ENCODE measurements at regions not wholly inside any gene's neighbourhood (a gene's known extent, or its start where the extent isn't known, plus 50 kb on each side); places are given as distances from the start of the nearest gene placed in this dataset.
A peak's percentile ranks its signal among the peaks of the same experiment; 100 is the strongest.

- peak; percentile 21 to 63 for DNase-seq (ENCODE audit: low read depth in 1 of 2, low spot score in 1 of 2)
- in situ Hi-C loops (cut with HindIII; ENCODE audit: low pct_unique_long_range_greater_than_20kb, low sequenced_read_pairs) = no loop called here
- no peak for TF ChIP-seq JUND (IDR thresholded peaks at IDR 0.05; ENCODE audit: low read depth)
These were observed 232.7 kb upstream of the TAC1 start for GRCh38 chr7:97499204-97499603.

GRCh38 chr7:97503367-97504094, 228.4 kb upstream of the TAC1 start:
- in situ Hi-C loops (cut with HindIII; ENCODE audit: low pct_unique_long_range_greater_than_20kb, low sequenced_read_pairs) = no loop called here
- TF ChIP-seq JUND (IDR thresholded peaks at IDR 0.05; ENCODE audit: low read depth) = no peak
- no peak for DNase-seq (ENCODE audit: low read depth in 1 of 2, low spot score in 1 of 2)

GRCh38 chr7:97506728-97507127, 225.2 kb upstream of the TAC1 start:
- no peak for DNase-seq (ENCODE audit: low read depth in 1 of 2, low spot score in 1 of 2)
- TF ChIP-seq JUND (IDR thresholded peaks at IDR 0.05; ENCODE audit: low read depth) = no peak
- in situ Hi-C loops (cut with HindIII; ENCODE audit: low pct_unique_long_range_greater_than_20kb, low sequenced_read_pairs) = no loop called here

GRCh38 chr7:97512441-97513207, 219.3 kb upstream of the TAC1 start:
- TF ChIP-seq JUND (IDR thresholded peaks at IDR 0.05; ENCODE audit: low read depth) = no peak
- no peak for DNase-seq (ENCODE audit: low read depth in 1 of 2, low spot score in 1 of 2)
- in situ Hi-C loops (cut with HindIII; ENCODE audit: low pct_unique_long_range_greater_than_20kb, low sequenced_read_pairs) = no loop called here

- no peak for DNase-seq (ENCODE audit: low read depth in 1 of 2, low spot score in 1 of 2)
- no peak for TF ChIP-seq JUND (IDR thresholded peaks at IDR 0.05; ENCODE audit: low read depth)
- in situ Hi-C loops (cut with HindIII; ENCODE audit: low pct_unique_long_range_greater_than_20kb, low sequenced_read_pairs) = no loop called here
These were observed 218.6 kb upstream of the TAC1 start for GRCh38 chr7:97513326-97513725.

- no peak for TF ChIP-seq JUND (IDR thresholded peaks at IDR 0.05; ENCODE audit: low read depth)
- in situ Hi-C loops (cut with HindIII; ENCODE audit: low pct_unique_long_range_greater_than_20kb, low sequenced_read_pairs) = no loop called here
- DNase-seq (ENCODE audit: low read depth in 1 of 2, low spot score in 1 of 2) = no peak
These were observed 190.7 kb upstream of the TAC1 start for GRCh38 chr7:97541188-97541587.

- in situ Hi-C loops (cut with HindIII; ENCODE audit: low pct_unique_long_range_greater_than_20kb, low sequenced_read_pairs) = no loop called here
- no peak for TF ChIP-seq JUND (IDR thresholded peaks at IDR 0.05; ENCODE audit: low read depth)
- peak in 1 of 2 experiments; percentile 13 for DNase-seq (ENCODE audit: low read depth in 1 of 2, low spot score in 1 of 2)
These were observed 175.9 kb upstream of the TAC1 start for GRCh38 chr7:97555857-97556421.

- no peak for DNase-seq (ENCODE audit: low read depth in 1 of 2, low spot score in 1 of 2)
- TF ChIP-seq JUND (IDR thresholded peaks at IDR 0.05; ENCODE audit: low read depth) = no peak
- in situ Hi-C loops (cut with HindIII; ENCODE audit: low pct_unique_long_range_greater_than_20kb, low sequenced_read_pairs) = no loop called here
These were observed 166.2 kb upstream of the TAC1 start for GRCh38 chr7:97565665-97566064.

GRCh38 chr7:97573065-97573464, 158.8 kb upstream of the TAC1 start:
- no peak for DNase-seq (ENCODE audit: low read depth in 1 of 2, low spot score in 1 of 2)
- TF ChIP-seq JUND (IDR thresholded peaks at IDR 0.05; ENCODE audit: low read depth) = no peak
- in situ Hi-C loops (cut with HindIII; ENCODE audit: low pct_unique_long_range_greater_than_20kb, low sequenced_read_pairs) = no loop called here

GRCh38 chr7:97576043-97576442, 155.8 kb upstream of the TAC1 start:
- in situ Hi-C loops (cut with HindIII; ENCODE audit: low pct_unique_long_range_greater_than_20kb, low sequenced_read_pairs) = no loop called here

GRCh38 chr7:97578225-97578624, 153.7 kb upstream of the TAC1 start:
- in situ Hi-C loops (cut with HindIII; ENCODE audit: low pct_unique_long_range_greater_than_20kb, low sequenced_read_pairs) = no loop called here
- no peak for TF ChIP-seq JUND (IDR thresholded peaks at IDR 0.05; ENCODE audit: low read depth)
- no peak for DNase-seq (ENCODE audit: low read depth in 1 of 2, low spot score in 1 of 2)

More at GRCh38 chr7:97576043-97576442, 155.8 kb upstream of the TAC1 start:
- TF ChIP-seq JUND (IDR thresholded peaks at IDR 0.05; ENCODE audit: low read depth) = no peak
- no peak for DNase-seq (ENCODE audit: low read depth in 1 of 2, low spot score in 1 of 2)

GRCh38 chr7:97580205-97580604, 151.7 kb upstream of the TAC1 start:
- TF ChIP-seq JUND (IDR thresholded peaks at IDR 0.05; ENCODE audit: low read depth) = no peak
- no peak for DNase-seq (ENCODE audit: low read depth in 1 of 2, low spot score in 1 of 2)
- in situ Hi-C loops (cut with HindIII; ENCODE audit: low pct_unique_long_range_greater_than_20kb, low sequenced_read_pairs) = no loop called here

GRCh38 chr7:97595439-97595838, 136.4 kb upstream of the TAC1 start:
- in situ Hi-C loops (cut with HindIII; ENCODE audit: low pct_unique_long_range_greater_than_20kb, low sequenced_read_pairs) = no loop called here

More at GRCh38 chr7:97595439-97595838, 136.4 kb upstream of the TAC1 start:
- no peak for TF ChIP-seq JUND (IDR thresholded peaks at IDR 0.05; ENCODE audit: low read depth)
- no peak for DNase-seq (ENCODE audit: low read depth in 1 of 2, low spot score in 1 of 2)

Measured in T47D (cell line).